ENCODE measurements at regions not wholly inside any gene's neighbourhood (a gene's known extent, or its start where the extent isn't known, plus 50 kb on each side); places are given as distances from the start of the nearest gene placed in this dataset.

- Histone ChIP-seq H3K4me1 (peaks cover 0 to 15% (median 3%) of the 10 kb centered on the region in 4 donors), H3K9me3 (no peaks in the 10 kb centered on the region), H3K36me3 (no peaks in the 10 kb centered on the region), H3K27me3 (no peaks in the 10 kb centered on the region), H3K27ac (no peak overlapping the region), H3K4me3 (no peak overlapping the region)
- DNase-seq (ENCODE audit: low spot score in 2 of 2): no peak
- no peak for TF ChIP-seq CTCF (IDR thresholded peaks at IDR 0.05)
- no peak for TF ChIP-seq EP300 (IDR thresholded peaks at IDR 0.05)
- TF ChIP-seq POLR2A (IDR thresholded peaks at IDR 0.05): no peak
- WGBS, 2 donors: 55% methylated on average over 5 of the region's 5 CpGs
Measured at GRCh38 chr12:46124132-46124847, 133.9 kb upstream of the SCAF11 start.

DNA sequence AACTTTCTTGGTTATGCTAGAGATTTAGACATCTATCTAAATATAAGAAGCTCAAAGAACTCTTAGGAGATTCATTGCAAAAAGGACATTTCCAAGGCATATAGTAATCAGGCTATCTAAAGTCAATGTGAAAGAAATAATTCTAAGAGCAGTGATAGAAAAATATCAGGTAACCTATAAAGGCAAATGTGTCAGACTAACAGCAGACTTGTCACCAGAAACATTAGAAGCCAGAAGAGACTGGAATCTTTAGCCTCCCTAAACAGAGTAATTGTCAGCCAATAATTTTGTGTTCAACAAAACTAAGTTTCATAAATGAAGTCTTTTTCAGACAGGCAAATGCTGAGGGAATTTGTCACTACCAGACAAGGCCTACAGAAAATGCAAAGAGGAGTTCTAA is 122.0 kb upstream of the SCAF11 start:
- TF ChIP-seq CTCF (IDR thresholded peaks at IDR 0.05) (no peak), POLR2A (IDR thresholded peaks at IDR 0.05) (no peak), EP300 (IDR thresholded peaks at IDR 0.05) (no peak)
- Histone ChIP-seq H3K27ac (no peak overlapping the region), H3K27me3 (no peaks in the 10 kb centered on the region), H3K36me3 (no peaks in the 10 kb centered on the region), H3K4me1 (no peaks in the 10 kb centered on the region), H3K9me3 (peaks cover 0 to 14% (median 2%) of the 10 kb centered on the region in 4 donors), H3K4me3 (no peak overlapping the region)
- DNase-seq (ENCODE audit: low spot score in 2 of 2): no peak

- Histone ChIP-seq H3K27me3 (no peaks in the 10 kb centered on the region), H3K4me1 (no peaks in the 10 kb centered on the region), H3K9me3 (peaks cover 0 to 14% (median 2%) of the 10 kb centered on the region in 4 donors), H3K4me3 (no peak overlapping the region), H3K27ac (no peak overlapping the region), H3K36me3 (no peaks in the 10 kb centered on the region)
- DNase-seq (ENCODE audit: low spot score in 2 of 2): no peak
- TF ChIP-seq CTCF (IDR thresholded peaks at IDR 0.05): no peak
- TF ChIP-seq EP300 (IDR thresholded peaks at IDR 0.05): no peak
Measured at GRCh38 chr12:46111715-46112114, 121.3 kb upstream of the SCAF11 start.

GRCh38 chr12:46110928-46111699 is 120.7 kb upstream of the SCAF11 start:
- H3K9me3 ChIP-seq: peaks cover 0 to 14% (median 2%) of the 10 kb centered on the region in 4 donors
- no peaks in the 10 kb centered on the region for H3K36me3 ChIP-seq
- 13 to 31% methylated on average over 1 of the region's 1 CpG for WGBS, 2 donors
- DNase-seq (ENCODE audit: low spot score in 2 of 2): no peak
- no peaks in the 10 kb centered on the region for H3K27me3 ChIP-seq
- no peak overlapping the region for H3K27ac ChIP-seq
- no peaks in the 10 kb centered on the region for H3K4me1 ChIP-seq
- H3K4me3 ChIP-seq: no peak overlapping the region
- TF ChIP-seq EP300 (IDR thresholded peaks at IDR 0.05): no peak
- TF ChIP-seq POLR2A (IDR thresholded peaks at IDR 0.05): no peak
- TF ChIP-seq CTCF (IDR thresholded peaks at IDR 0.05): no peak

- WGBS, 2 donors: 85 to 86% methylated on average over 1 of the region's 1 CpG
- H3K27me3 ChIP-seq: no peaks in the 10 kb centered on the region
- H3K4me1 ChIP-seq: no peaks in the 10 kb centered on the region
- H3K9me3 ChIP-seq: peaks cover 0 to 14% (median 2%) of the 10 kb centered on the region in 4 donors
- H3K27ac ChIP-seq: no peak overlapping the region
- TF ChIP-seq CTCF (IDR thresholded peaks at IDR 0.05): no peak
- no peak for TF ChIP-seq POLR2A (IDR thresholded peaks at IDR 0.05)
- no peak for TF ChIP-seq EP300 (IDR thresholded peaks at IDR 0.05)
- no peak for DNase-seq (ENCODE audit: low spot score in 2 of 2)
- no peaks in the 10 kb centered on the region for H3K36me3 ChIP-seq
- H3K4me3 ChIP-seq: no peak overlapping the region
Measured at GRCh38 chr12:46110223-46110611, 119.8 kb upstream of the SCAF11 start.

Measured in tibial nerve (tissue), 4 donors.